ENCODE measurements at regions not wholly inside any gene's neighbourhood (a gene's known extent, or its start where the extent isn't known, plus 50 kb on each side); places are given as distances from the start of the nearest gene placed in this dataset.

DNA sequence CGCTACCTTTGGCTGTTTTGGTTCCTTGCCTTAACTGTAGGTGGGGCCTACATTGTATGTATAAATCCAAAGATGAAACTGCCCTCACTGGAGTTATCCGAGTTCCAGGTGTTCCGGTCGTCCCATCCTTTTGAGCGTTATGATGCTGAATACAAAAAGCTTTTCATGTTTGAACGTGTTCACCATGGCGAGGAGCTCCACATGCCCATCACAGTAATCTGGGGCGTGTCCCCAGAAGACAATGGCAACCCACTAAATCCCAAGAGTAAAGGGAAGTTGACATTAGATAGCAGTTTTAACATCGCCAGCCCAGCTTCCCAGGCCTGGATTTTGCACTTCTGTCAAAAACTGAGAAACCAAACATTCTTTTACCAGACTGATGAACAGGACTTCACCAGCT lies 139.5 kb downstream of the TLR5 start:
- Mint-ChIP-seq H3K4me3 (no peak overlapping the region), H3K36me3 (ENCODE audit: low read depth) (no peaks in the 10 kb centered on the region)

DNA sequence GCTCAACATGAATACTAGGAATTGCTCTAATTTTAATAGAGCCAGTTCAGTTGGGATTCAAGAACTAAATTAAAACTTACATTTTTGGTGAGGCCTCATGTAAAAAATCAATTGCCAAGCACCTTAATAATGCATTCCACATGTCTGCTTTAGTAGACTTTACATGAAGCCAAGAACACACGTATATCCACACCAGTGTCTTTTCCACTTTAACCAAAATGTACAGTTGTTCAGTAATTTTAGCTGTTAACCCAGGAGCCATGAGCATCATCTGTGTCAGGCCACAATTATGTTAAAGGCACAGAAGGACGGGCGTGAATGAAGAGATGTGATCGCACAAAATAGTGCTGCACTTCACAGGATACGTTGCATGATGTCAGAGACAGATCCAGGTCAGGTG lies 136.7 kb downstream of the TLR5 start:
- peaks cover 12% of the 10 kb centered on the region for H3K27me3 Mint-ChIP-seq (ENCODE audit: low read depth)

More for the DNA sequence above, 139.5 kb downstream of the TLR5 start:
- H3K9me3 Mint-ChIP-seq = no peaks in the 10 kb centered on the region
- H3K27me3 Mint-ChIP-seq (ENCODE audit: low read depth) = no peaks in the 10 kb centered on the region
- DNase-seq (ENCODE audit: low spot score) = no peak
- no peaks in the 10 kb centered on the region for H3K4me1 Mint-ChIP-seq (ENCODE audit: low read depth)
- no peak overlapping the region for H3K27ac Mint-ChIP-seq

DNA sequence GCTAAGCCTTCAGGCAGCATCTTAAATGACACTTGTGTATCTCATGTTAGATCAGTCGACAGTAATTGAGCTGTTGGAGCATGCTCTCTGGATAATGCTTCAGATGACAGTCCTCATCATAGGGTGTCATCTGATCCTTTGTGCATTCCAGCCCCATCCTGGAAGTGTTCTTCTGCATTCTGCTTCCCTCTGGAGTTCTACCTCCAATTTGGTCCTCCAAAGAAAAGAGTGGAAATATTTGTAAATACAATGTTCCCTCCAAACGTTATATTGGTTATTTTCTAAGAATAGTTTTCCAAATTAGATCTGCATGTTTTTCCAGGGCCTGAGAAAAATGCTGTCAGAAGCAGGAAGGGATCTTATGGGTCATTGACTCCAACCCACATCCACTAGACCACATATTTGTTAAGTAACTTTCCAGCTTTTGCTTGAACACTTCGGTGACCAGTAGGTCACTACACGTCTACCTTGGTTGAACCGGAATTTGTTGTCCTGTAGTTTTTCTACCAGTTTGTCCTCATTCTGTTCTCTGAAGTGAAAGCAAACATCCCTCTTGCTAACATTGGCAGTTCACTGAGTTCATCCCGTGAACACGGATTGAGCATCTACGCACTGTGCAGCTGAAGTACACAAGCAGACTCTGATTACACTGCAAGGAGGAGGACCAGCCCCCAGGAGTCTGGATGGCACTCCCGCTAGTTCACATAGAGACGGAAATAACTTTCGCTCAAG lies 136.0 kb downstream of the TLR5 start:
- no peaks in the 10 kb centered on the region for H3K36me3 Mint-ChIP-seq (ENCODE audit: low read depth)
- H3K27ac Mint-ChIP-seq = no peak overlapping the region
- no peaks in the 10 kb centered on the region for H3K4me1 Mint-ChIP-seq (ENCODE audit: low read depth)
- H3K27me3 Mint-ChIP-seq (ENCODE audit: low read depth) = peaks cover 13% of the 10 kb centered on the region
- no peak overlapping the region for H3K4me3 Mint-ChIP-seq
- H3K9me3 Mint-ChIP-seq = no peaks in the 10 kb centered on the region
- no peak for DNase-seq (ENCODE audit: low spot score)

More for the DNA sequence above, 136.7 kb downstream of the TLR5 start:
- no peak for DNase-seq (ENCODE audit: low spot score)
- Mint-ChIP-seq H3K9me3 (no peaks in the 10 kb centered on the region), H3K27ac (no peak overlapping the region), H3K4me3 (no peak overlapping the region), H3K36me3 (ENCODE audit: low read depth) (no peaks in the 10 kb centered on the region), H3K4me1 (ENCODE audit: low read depth) (no peaks in the 10 kb centered on the region)

DNA sequence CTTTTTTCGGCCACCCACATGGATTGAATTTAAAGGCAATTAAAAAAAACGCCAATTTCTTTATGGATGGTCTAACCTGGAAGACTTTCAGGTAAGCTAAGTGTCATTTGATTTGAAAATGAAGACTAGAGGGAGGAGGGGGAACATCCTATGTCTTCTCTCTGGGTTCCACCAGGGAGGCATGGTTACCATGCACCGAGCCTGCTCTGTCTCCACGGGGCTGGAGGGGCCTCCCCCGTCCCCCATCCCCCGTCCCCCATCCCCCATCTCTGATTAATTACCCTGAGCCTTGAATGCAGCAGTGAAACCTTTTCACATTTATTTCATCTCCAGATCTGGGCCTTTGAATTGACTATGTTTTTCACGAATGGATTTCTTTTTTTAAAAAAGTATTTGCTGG lies 135.1 kb downstream of the TLR5 start:
- H3K4me1 Mint-ChIP-seq (ENCODE audit: low read depth) = no peaks in the 10 kb centered on the region
- DNase-seq (ENCODE audit: low spot score) = no peak
- no peaks in the 10 kb centered on the region for H3K9me3 Mint-ChIP-seq
- H3K27me3 Mint-ChIP-seq (ENCODE audit: low read depth) = peaks cover 14% of the 10 kb centered on the region
- H3K36me3 Mint-ChIP-seq (ENCODE audit: low read depth) = no peaks in the 10 kb centered on the region
- H3K27ac Mint-ChIP-seq = no peak overlapping the region
- H3K4me3 Mint-ChIP-seq = no peak overlapping the region

DNA sequence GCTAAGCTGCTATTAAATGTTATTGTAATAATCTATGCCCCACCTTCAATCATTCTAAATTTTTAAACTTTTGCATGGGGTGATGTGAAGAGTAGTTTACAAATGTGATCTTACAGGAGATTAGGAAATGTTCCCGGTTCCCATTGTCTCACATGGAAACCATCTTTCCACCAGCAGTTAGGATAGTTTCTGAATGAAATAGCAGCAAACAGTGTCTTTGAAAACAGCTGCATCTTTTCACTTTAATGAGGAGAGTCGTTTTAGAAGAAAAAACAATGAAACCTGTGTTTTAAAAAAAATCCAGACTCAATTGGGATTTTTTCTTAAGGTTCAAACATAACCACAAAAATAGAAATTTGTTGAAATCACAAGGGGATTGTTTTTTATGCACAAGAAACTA lies 134.2 kb downstream of the TLR5 start:
- H3K9me3 Mint-ChIP-seq = no peaks in the 10 kb centered on the region
- H3K27me3 Mint-ChIP-seq (ENCODE audit: low read depth) = peaks cover 15% of the 10 kb centered on the region
- no peaks in the 10 kb centered on the region for H3K36me3 Mint-ChIP-seq (ENCODE audit: low read depth)
- no peak overlapping the region for H3K27ac Mint-ChIP-seq
- H3K4me3 Mint-ChIP-seq = no peak overlapping the region
- DNase-seq (ENCODE audit: low spot score) = no peak
- H3K4me1 Mint-ChIP-seq (ENCODE audit: low read depth) = no peaks in the 10 kb centered on the region

DNA sequence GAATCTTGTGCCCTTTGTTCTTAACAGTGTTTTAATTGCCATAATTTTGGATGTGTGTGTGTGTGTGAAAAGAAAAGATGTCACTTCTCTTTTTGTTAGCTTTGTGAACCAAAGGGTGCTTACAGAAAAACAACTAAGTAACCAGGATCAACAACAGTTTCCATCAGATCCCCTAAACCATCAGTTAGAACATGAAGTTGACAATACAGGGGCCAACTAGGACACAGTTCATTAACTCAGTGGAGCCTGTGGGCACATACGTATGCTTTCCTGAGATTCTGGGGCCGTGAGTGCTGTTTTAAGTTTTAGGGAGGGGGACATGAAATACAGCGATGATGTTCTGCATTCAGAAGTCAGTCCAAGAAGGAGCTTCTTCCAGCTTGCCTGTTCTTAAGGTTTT lies 133.6 kb downstream of the TLR5 start:
- DNase-seq (ENCODE audit: low spot score) = no peak
- no peak overlapping the region for H3K27ac Mint-ChIP-seq
- peaks cover 15% of the 10 kb centered on the region for H3K27me3 Mint-ChIP-seq (ENCODE audit: low read depth)
- no peak overlapping the region for H3K4me3 Mint-ChIP-seq
- no peaks in the 10 kb centered on the region for H3K9me3 Mint-ChIP-seq
- no peaks in the 10 kb centered on the region for H3K4me1 Mint-ChIP-seq (ENCODE audit: low read depth)
- H3K36me3 Mint-ChIP-seq (ENCODE audit: low read depth) = no peaks in the 10 kb centered on the region

DNA sequence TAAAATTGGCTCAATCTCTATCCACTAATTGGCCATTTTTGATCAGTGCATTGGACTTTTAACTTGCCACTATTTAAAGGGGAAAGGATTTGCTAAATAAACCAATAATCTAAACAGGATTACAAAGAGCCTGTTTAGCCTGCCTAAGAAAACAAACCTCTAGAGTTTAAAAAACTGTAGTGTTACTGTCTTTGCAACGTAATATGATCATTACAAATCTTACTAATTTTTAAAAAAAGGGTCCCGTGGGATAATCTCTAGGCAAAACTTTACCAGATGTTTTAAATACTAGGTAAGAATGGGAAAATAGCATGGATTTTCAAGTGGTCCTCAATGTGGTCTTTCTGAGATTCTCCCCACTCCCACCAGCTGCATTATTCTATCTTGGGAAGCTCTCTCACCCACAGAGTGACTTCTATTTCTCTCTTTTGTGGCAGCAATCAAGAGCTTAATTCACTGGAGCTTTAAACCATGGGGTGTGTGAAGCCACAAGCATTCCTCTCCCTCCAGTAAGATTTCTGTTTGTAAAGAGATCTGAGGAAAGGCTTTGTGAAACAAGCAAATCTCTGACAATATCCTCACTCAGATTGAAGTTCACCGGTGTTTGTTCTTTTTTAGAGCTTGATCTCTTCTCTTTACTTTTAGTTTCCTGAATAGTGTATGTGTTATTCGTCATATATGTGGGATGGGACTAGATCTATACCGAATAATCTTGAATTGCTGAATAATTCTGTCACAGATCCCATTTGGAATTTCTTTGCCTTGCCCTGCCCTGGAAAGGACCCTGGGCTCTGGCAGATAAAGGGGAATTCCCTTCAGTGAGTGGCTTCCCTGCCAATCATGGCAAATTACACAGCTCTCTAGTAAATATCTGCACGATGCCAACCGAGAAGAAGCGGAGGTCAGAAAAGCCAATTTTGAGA lies 132.2 kb downstream of the TLR5 start:
- H3K4me3 Mint-ChIP-seq = no peak overlapping the region
- H3K27me3 Mint-ChIP-seq (ENCODE audit: low read depth) = peaks cover 15% of the 10 kb centered on the region
- H3K4me1 Mint-ChIP-seq (ENCODE audit: low read depth) = no peaks in the 10 kb centered on the region
- H3K27ac Mint-ChIP-seq = no peak overlapping the region
- DNase-seq (ENCODE audit: low spot score) = no peak
- no peaks in the 10 kb centered on the region for H3K9me3 Mint-ChIP-seq
- H3K36me3 Mint-ChIP-seq (ENCODE audit: low read depth) = no peaks in the 10 kb centered on the region

DNA sequence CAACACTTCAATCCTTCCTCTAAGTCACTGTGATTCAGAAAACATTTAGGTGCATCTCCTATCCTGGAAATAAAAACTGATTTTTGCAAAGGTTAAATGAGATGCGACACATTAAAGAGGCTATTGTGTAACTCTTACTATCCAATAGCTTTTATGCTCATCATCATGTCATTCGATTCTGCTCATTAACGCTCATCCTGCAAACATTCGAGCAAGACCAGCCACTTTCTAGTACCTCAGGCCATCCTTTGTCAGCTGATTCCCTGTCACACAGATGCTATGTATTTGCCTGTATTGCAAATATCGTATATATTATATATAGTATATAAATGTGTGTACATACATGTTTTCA lies 131.6 kb downstream of the TLR5 start:
- H3K27ac Mint-ChIP-seq = no peak overlapping the region
- H3K27me3 Mint-ChIP-seq (ENCODE audit: low read depth) = peaks cover 15% of the 10 kb centered on the region
- no peaks in the 10 kb centered on the region for H3K4me1 Mint-ChIP-seq (ENCODE audit: low read depth)
- H3K9me3 Mint-ChIP-seq = no peaks in the 10 kb centered on the region
- no peak overlapping the region for H3K4me3 Mint-ChIP-seq
- DNase-seq (ENCODE audit: low spot score) = no peak
- no peaks in the 10 kb centered on the region for H3K36me3 Mint-ChIP-seq (ENCODE audit: low read depth)

DNA sequence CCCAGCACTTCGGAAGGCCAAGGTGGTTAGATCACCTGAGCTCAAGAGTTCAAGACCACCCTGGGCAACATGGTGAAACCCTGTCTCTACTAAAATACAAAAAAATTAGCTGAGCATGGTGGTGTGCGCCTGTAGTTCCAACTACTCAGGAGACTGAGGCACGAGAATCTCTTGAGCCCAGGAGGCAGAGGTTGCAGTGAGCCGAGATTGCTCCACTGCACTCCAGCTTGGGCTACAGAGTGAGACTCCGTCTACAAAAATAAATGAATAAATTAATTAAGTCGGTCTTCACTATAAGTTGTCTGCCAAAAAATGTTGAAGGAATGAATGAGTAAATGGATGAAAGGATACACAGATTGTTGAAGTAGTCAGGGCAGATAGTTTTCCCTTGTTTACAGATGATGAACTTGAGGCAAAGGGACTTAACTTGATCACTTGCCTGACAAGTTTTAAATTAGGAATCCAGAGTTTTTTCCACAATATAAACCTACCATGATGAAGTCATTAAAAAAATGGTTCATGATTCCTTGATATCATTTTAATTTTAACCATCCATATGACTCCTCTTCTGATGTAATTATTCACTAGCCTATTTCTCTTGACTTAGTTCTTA lies 130.8 kb downstream of the TLR5 start:
- Mint-ChIP-seq H3K4me1 (ENCODE audit: low read depth) (no peaks in the 10 kb centered on the region), H3K36me3 (ENCODE audit: low read depth) (no peaks in the 10 kb centered on the region), H3K27me3 (ENCODE audit: low read depth) (peaks cover 15% of the 10 kb centered on the region), H3K9me3 (no peaks in the 10 kb centered on the region), H3K4me3 (no peak overlapping the region), H3K27ac (no peak overlapping the region)
- no peak for DNase-seq (ENCODE audit: low spot score)

DNA sequence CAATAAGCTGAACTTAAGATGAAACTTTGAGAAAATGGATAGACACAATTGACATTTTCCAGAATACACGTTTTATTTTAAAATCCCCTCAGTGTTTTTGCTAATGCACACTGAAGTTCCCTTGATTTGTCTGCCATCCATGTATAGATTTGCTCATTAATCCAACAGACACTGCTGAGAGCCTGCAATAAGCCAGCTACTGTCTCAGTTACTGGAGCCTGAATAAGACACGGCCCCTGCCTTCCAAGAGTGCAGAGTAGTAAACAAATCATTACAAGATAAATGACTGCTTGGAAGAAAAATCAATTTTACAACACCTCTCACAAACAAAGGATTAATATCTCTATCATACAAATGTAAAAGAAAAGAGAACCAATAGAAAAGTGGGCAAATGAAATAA lies 130.1 kb downstream of the TLR5 start:
- Mint-ChIP-seq H3K36me3 (ENCODE audit: low read depth) (no peaks in the 10 kb centered on the region), H3K9me3 (no peaks in the 10 kb centered on the region), H3K4me3 (no peak overlapping the region), H3K27me3 (ENCODE audit: low read depth) (peaks cover 15% of the 10 kb centered on the region), H3K4me1 (ENCODE audit: low read depth) (no peaks in the 10 kb centered on the region), H3K27ac (no peak overlapping the region)
- DNase-seq (ENCODE audit: low spot score) = no peak

DNA sequence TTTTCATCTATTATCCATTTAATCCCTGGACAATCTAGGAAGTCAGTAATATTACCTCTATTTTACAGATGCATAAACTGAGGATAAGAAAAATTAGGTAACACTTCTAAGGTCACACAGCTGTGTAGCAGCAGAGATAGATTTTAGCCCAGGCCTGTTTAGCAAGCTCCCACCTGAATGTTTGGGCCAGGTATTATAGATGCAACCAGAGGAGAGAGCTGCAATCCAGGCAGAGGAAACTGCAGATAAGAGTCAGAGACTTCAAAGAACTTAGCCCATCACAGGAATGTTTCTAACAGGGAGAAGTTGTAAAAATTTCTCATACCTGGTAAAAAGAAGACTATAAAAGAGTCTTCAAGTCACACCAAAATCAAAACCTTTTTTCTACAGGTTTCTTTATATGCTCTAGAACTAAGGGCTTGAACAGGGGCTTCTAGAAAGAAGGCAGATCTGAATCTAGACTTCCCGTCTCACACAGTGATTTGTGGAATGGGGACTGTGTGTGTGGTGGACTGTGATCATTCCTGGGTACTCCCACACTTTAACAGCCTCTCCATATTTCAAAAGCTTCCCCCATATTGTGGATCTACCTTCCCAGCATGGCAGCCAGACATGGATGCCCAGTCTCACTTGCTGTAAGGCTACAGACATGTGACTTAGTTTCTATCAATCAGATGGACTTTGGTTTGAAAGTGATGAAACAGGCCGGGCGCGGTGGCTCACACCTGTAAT lies 128.7 kb downstream of the TLR5 start:
- H3K4me3 Mint-ChIP-seq = no peak overlapping the region
- no peaks in the 10 kb centered on the region for H3K36me3 Mint-ChIP-seq (ENCODE audit: low read depth)
- no peaks in the 10 kb centered on the region for H3K4me1 Mint-ChIP-seq (ENCODE audit: low read depth)
- no peaks in the 10 kb centered on the region for H3K9me3 Mint-ChIP-seq
- H3K27ac Mint-ChIP-seq = no peak overlapping the region
- H3K27me3 Mint-ChIP-seq (ENCODE audit: low read depth) = peaks cover 15% of the 10 kb centered on the region
- DNase-seq (ENCODE audit: low spot score) = no peak

DNA sequence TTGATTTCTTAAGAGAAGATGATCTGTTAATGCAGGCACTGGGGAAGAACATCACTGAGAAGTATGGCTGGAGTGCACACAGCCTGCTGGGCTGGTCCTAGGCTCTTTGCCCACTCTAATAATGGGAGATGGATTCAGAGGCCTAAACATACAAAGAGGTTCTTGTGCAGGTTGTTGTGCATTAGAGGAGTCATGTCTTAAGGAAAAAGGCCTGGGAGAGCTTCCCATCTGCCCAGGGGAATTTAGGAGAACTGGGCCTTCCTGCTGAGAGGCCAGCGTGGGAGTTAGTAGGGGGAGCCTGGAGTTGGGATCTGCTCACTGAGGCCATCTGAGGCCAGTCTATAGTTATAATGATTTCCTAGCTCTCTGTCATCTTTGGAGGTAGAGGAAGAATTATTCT lies 126.7 kb downstream of the TLR5 start:
- no peaks in the 10 kb centered on the region for H3K4me1 Mint-ChIP-seq (ENCODE audit: low read depth)
- no peak overlapping the region for H3K27ac Mint-ChIP-seq
- H3K27me3 Mint-ChIP-seq (ENCODE audit: low read depth) = peaks cover 3% of the 10 kb centered on the region
- no peak overlapping the region for H3K4me3 Mint-ChIP-seq
- no peaks in the 10 kb centered on the region for H3K36me3 Mint-ChIP-seq (ENCODE audit: low read depth)
- no peak for DNase-seq (ENCODE audit: low spot score)
- H3K9me3 Mint-ChIP-seq = no peaks in the 10 kb centered on the region

DNA sequence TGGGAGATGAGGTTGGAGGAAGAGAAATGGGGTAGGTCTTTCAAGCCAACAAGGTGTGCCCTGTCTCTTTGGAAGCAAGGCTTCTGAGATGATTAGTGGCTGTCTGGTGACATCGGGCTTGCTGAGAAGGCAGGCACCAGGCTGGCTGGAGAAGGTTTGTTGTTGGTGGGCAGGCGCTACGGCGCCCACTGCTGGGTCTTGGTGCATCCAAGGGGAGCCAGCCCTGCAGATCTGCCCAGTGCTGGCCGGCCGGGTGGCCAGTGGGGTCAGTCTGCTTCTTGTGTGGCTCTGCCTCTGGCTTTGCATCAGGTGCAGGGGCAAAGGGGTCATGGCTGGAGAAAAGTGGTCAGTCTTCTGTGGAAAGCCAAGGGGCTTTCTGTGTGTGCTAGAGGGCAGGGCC lies 126.2 kb downstream of the TLR5 start:
- Mint-ChIP-seq H3K27ac (no peak overlapping the region), H3K36me3 (ENCODE audit: low read depth) (no peaks in the 10 kb centered on the region), H3K9me3 (no peaks in the 10 kb centered on the region), H3K4me3 (no peak overlapping the region), H3K27me3 (ENCODE audit: low read depth) (peaks cover 2% of the 10 kb centered on the region), H3K4me1 (ENCODE audit: low read depth) (no peaks in the 10 kb centered on the region)
- DNase-seq (ENCODE audit: low spot score) = no peak

DNA sequence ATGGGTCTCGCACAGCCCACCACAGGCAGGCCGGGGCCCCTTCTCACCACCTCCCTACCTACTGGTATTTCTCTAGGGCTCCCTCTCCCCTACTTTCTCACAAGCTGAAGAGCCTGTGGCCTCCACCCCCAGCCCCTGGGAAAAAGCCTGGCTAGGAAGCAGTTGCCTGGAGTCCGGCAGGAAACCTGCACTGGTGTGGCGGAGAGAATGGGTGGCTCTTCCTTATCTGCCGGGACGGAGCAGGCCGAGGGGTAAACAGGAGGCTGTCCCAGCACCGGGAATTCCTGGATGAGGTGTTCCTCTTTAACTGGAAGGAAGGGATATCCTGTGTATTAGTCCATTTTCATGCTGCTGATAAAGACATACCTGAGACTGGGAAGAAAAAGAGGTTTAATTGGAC lies 125.8 kb downstream of the TLR5 start:
- no peak for DNase-seq (ENCODE audit: low spot score)
- Mint-ChIP-seq H3K27ac (no peak overlapping the region), H3K4me3 (no peak overlapping the region), H3K36me3 (ENCODE audit: low read depth) (no peaks in the 10 kb centered on the region), H3K27me3 (ENCODE audit: low read depth) (peaks cover 2% of the 10 kb centered on the region), H3K9me3 (no peaks in the 10 kb centered on the region), H3K4me1 (ENCODE audit: low read depth) (no peaks in the 10 kb centered on the region)
